Mesenchymal stem cell (in vitro differentiated cells and primary cell): ENCODE measurements at regions not wholly inside any gene's neighbourhood (a gene's known extent, or its start where the extent isn't known, plus 50 kb on each side); places are given as distances from the start of the nearest gene placed in this dataset.

Source experiments
- DNase-seq: peaks from one replicate; pipeline ENCODE4 v3.0.0-alpha.2; 2013
- H2AFZ ChIP-seq: one replicate; pipeline ENCODE4 v1.6.1; 2013; ENCODE audit warnings: low read depth, mild to moderate bottlenecking, control low read depth, inconsistent platforms, low read length, moderate library complexity
- H2AK5ac ChIP-seq: 2 replicates; pipeline ENCODE4 v1.6.1; 2013; ENCODE audit warnings: low read length, moderate library complexity, mild to moderate bottlenecking, inconsistent platforms; ENCODE audit not compliant: severe bottlenecking
- H2BK120ac ChIP-seq: one replicate; pipeline ENCODE4 v1.6.1; 2013; ENCODE audit warnings: low read depth, mild to moderate bottlenecking, inconsistent platforms, low read length, moderate library complexity
- H2BK12ac ChIP-seq, 2 experiments: one replicate each; pipeline ENCODE4 v1.6.1; 2013; ENCODE audit warnings: inconsistent platforms in 2 of 2, low read length in 2 of 2, mild to moderate bottlenecking in 2 of 2, moderate library complexity in 2 of 2, control low read depth in 1 of 2
- H2BK15ac ChIP-seq: one replicate; pipeline ENCODE4 v1.6.1; 2013; ENCODE audit warnings: mild to moderate bottlenecking, low read depth, inconsistent platforms; ENCODE audit not compliant: poor library complexity, severe bottlenecking
- H2BK5ac ChIP-seq: 2 replicates; pipeline ENCODE4 v1.6.1; 2013; ENCODE audit warnings: low read depth, mild to moderate bottlenecking, low read length, control low read depth, inconsistent platforms; ENCODE audit not compliant: poor library complexity, severe bottlenecking
- H3K14ac ChIP-seq, 2 experiments: one replicate each; pipeline ENCODE4 v1.6.1; 2013; ENCODE audit warnings: inconsistent platforms in 2 of 2, low read length in 2 of 2, control low read depth in 1 of 2, mild to moderate bottlenecking in 1 of 2, moderate library complexity in 1 of 2
- H3K18ac ChIP-seq, 2 experiments: one replicate each; pipeline ENCODE4 v1.6.1; 2013; ENCODE audit warnings: inconsistent platforms in 2 of 2, low read length in 2 of 2, control low read depth in 1 of 2, low read depth in 1 of 2, mild to moderate bottlenecking in 1 of 2
- H3K23ac ChIP-seq, 2 experiments: one replicate each; pipeline ENCODE4 v1.6.1; 2013; ENCODE audit warnings: inconsistent platforms in 2 of 2, low read length in 2 of 2, mild to moderate bottlenecking in 2 of 2, moderate library complexity in 2 of 2, control low read depth in 1 of 2
- H3K27ac ChIP-seq: 2 replicates; pipeline ENCODE4 v1.5.1; 2013; ENCODE audit warnings: mild to moderate bottlenecking, moderate library complexity, low read length, control low read depth, inconsistent platforms; ENCODE audit not compliant: poor library complexity, severe bottlenecking
- H3K27me3 ChIP-seq, 2 experiments: 2 replicates each; pipeline versions ENCODE4 v1.6.1 to v1.7.0; 2013; ENCODE audit warnings: low read length in 2 of 2, mild to moderate bottlenecking in 2 of 2, moderate library complexity in 2 of 2, control low read depth in 1 of 2, inconsistent platforms in 1 of 2; ENCODE audit not compliant: control insufficient read depth in 1 of 2, insufficient read depth in 1 of 2
- H3K36me3 ChIP-seq, 2 experiments: 2 replicates each; pipeline versions ENCODE4 v1.6.1 to v1.7.0; 2013; ENCODE audit warnings: low read length in 2 of 2, control low read depth in 1 of 2, inconsistent platforms in 1 of 2, low read depth in 1 of 2, mild to moderate bottlenecking in 1 of 2; ENCODE audit not compliant: insufficient read depth in 2 of 2, control insufficient read depth in 1 of 2
- H3K4ac ChIP-seq, 2 experiments: one replicate each; pipeline ENCODE4 v1.6.1; 2013; ENCODE audit warnings: inconsistent platforms in 2 of 2, low read length in 2 of 2, mild to moderate bottlenecking in 2 of 2, moderate library complexity in 2 of 2, control low read depth in 1 of 2, low read depth in 1 of 2
- H3K4me1 ChIP-seq: 2 replicates; pipeline ENCODE4 v1.6.1; 2013; ENCODE audit warnings: low read depth, low read length, control low read depth; ENCODE audit not compliant: control insufficient read depth, insufficient read depth
- H3K4me2 ChIP-seq: 2 replicates; pipeline ENCODE4 v1.6.1; 2013; ENCODE audit warnings: low read length, mild to moderate bottlenecking, inconsistent platforms; ENCODE audit not compliant: poor library complexity, severe bottlenecking
- H3K4me3 ChIP-seq, 2 experiments: 2 replicates each; pipeline versions ENCODE4 v1.5.1 to v1.7.0; 2013; ENCODE audit warnings: low read length in 2 of 2, mild to moderate bottlenecking in 2 of 2, control low read depth in 1 of 2, low read depth in 1 of 2; ENCODE audit not compliant: insufficient read depth in 1 of 2
- H3K79me1 ChIP-seq: replicated peaks from 2 replicates; pipeline ENCODE4 v1.6.1; 2013; ENCODE audit warnings: mild to moderate bottlenecking, control low read depth, low read length, inconsistent platforms; ENCODE audit not compliant: poor library complexity, severe bottlenecking
- H3K9ac ChIP-seq: 2 replicates; pipeline ENCODE4 v1.7.0; 2013; ENCODE audit warnings: mild to moderate bottlenecking, low read length, moderate library complexity
- H3K9me3 ChIP-seq: 2 replicates; pipeline ENCODE4 v1.7.0; 2013; ENCODE audit warnings: mild to moderate bottlenecking, low read length; ENCODE audit not compliant: control insufficient read depth
- H4K8ac ChIP-seq: one replicate; pipeline ENCODE4 v1.6.1; 2013; ENCODE audit warnings: inconsistent platforms, mild to moderate bottlenecking, low read length, moderate library complexity
- H4K91ac ChIP-seq: one replicate; pipeline ENCODE4 v1.6.1; 2013; ENCODE audit warnings: mild to moderate bottlenecking, low read length, inconsistent platforms
- WGBS: methylation state at CpG from one replicate; pipeline ENCODE4 v1.1.7; 2013; ENCODE audit warnings: mixed read lengths; 5-methylcytosine and 5-hydroxymethylcytosine counted together

DNA sequence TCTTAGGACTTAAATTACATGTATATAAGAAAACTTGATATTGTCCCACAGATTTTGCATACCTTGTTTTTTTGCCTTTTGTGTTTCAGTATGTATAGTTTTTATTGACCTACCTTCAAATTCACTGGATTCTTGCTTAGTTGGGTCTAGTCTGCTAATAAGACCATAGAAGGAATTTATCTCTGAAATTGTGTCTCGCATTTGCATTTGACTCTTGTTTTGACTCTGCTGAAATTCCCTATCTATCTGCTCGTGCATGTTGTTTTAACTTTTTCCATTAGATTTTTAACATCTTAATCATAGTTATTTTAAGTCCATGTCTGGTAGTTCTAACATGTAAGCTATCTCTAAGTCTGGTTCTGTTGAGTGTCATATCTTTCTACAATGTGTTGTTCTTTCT lies 163.9 kb downstream of the SCP2D1 start:
- no peaks in the 10 kb centered on the region for H3K27me3 ChIP-seq
- no peaks in the 10 kb centered on the region for H3K36me3 ChIP-seq
- no peak overlapping the region for H2AK5ac ChIP-seq
- H3K4me1 ChIP-seq: no peaks in the 10 kb centered on the region
- H3K18ac ChIP-seq: no peak overlapping the region
- no peak overlapping the region for H3K14ac ChIP-seq
- WGBS: no CpG with 5 or more reads among the region's 2 CpGs
- H4K8ac ChIP-seq: no peak overlapping the region
- no peak overlapping the region for H3K4me3 ChIP-seq
- H2BK12ac ChIP-seq: no peak overlapping the region
- no peak overlapping the region for H2AFZ ChIP-seq
- H3K4me2 ChIP-seq: no peak overlapping the region
- no peaks in the 10 kb centered on the region for H3K9me3 ChIP-seq
- H4K91ac ChIP-seq: no peak overlapping the region
- H2BK5ac ChIP-seq: no peak overlapping the region
- DNase-seq: no peak
- H3K9ac ChIP-seq: no peak overlapping the region
- no peak overlapping the region for H2BK120ac ChIP-seq
- H3K4ac ChIP-seq: no peak overlapping the region
- H3K27ac ChIP-seq: no peak overlapping the region
- no peak overlapping the region for H2BK15ac ChIP-seq
- H3K23ac ChIP-seq: no peak overlapping the region
- no peaks in the 10 kb centered on the region for H3K79me1 ChIP-seq

DNA sequence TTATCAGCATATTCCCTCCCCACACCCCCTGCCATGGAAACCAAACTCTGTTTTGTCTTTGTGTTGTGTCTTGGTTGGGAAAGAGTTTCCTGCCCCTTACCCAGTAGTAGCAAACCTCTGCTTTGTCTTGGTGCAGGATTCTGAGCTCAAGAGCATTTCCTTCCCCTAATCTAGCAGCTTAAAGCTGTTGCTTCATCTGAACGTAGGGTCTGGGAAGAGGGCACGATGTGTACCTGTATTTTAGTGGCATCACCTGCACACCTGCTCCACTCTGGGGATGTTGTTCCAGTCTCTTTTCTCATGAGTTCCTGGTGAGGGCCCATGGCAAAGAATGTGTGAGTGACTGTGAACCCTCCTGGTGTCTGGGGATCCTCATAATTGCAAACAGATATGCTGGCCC lies 164.7 kb downstream of the SCP2D1 start:
- Histone ChIP-seq H3K4me1 (no peaks in the 10 kb centered on the region), H2BK12ac (no peak overlapping the region), H2BK5ac (no peak overlapping the region), H3K79me1 (no peaks in the 10 kb centered on the region), H3K4ac (no peak overlapping the region), H3K4me3 (no peak overlapping the region), H2AFZ (no peak overlapping the region), H3K14ac (no peak overlapping the region), H3K9me3 (no peaks in the 10 kb centered on the region), H3K27me3 (no peaks in the 10 kb centered on the region), H3K36me3 (no peaks in the 10 kb centered on the region), H3K4me2 (no peak overlapping the region), H4K8ac (no peak overlapping the region), H3K27ac (no peak overlapping the region), H2BK120ac (no peak overlapping the region), H3K9ac (no peak overlapping the region), H3K23ac (no peak overlapping the region), H2BK15ac (no peak overlapping the region), H3K18ac (no peak overlapping the region), H2AK5ac (no peak overlapping the region), H4K91ac (no peak overlapping the region)
- DNase-seq: no peak
- 43% methylated on average over 2 of the region's 2 CpGs for WGBS

DNA sequence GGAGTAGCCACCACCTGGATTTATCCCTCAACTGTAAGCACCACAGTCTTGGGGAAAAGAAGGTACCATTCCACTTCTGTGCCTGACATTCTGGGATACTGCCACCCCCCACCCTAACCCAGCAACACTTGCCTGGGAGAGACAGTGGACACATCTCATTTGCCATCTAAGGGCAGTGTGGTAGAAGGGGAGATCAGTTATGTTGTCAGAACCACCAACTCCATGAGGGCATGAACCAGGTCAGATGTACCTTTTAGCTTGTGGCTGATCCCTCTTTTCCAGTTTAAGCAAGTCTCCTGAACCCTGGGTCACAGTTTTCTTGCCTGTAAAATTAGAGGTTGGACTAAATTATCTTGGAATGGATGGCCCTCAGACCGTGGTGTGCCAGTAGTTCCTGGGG lies 165.5 kb downstream of the SCP2D1 start:
- no peaks in the 10 kb centered on the region for H3K9me3 ChIP-seq
- no peak overlapping the region for H2BK120ac ChIP-seq
- no peak overlapping the region for H2BK12ac ChIP-seq
- H3K4me3 ChIP-seq: no peak overlapping the region
- H2BK15ac ChIP-seq: no peak overlapping the region
- H3K14ac ChIP-seq: no peak overlapping the region
- H4K8ac ChIP-seq: no peak overlapping the region
- H3K36me3 ChIP-seq: no peaks in the 10 kb centered on the region
- no peak overlapping the region for H2BK5ac ChIP-seq
- WGBS: 64% methylated on average over 1 of the region's 1 CpG
- no peaks in the 10 kb centered on the region for H3K79me1 ChIP-seq
- H3K4ac ChIP-seq: no peak overlapping the region
- no peaks in the 10 kb centered on the region for H3K27me3 ChIP-seq
- no peak overlapping the region for H4K91ac ChIP-seq
- H2AFZ ChIP-seq: no peak overlapping the region
- H3K4me2 ChIP-seq: no peak overlapping the region
- H3K4me1 ChIP-seq: no peaks in the 10 kb centered on the region
- no peak overlapping the region for H3K23ac ChIP-seq
- H3K27ac ChIP-seq: no peak overlapping the region
- H3K9ac ChIP-seq: no peak overlapping the region
- H2AK5ac ChIP-seq: no peak overlapping the region
- no peak for DNase-seq
- H3K18ac ChIP-seq: no peak overlapping the region

DNA sequence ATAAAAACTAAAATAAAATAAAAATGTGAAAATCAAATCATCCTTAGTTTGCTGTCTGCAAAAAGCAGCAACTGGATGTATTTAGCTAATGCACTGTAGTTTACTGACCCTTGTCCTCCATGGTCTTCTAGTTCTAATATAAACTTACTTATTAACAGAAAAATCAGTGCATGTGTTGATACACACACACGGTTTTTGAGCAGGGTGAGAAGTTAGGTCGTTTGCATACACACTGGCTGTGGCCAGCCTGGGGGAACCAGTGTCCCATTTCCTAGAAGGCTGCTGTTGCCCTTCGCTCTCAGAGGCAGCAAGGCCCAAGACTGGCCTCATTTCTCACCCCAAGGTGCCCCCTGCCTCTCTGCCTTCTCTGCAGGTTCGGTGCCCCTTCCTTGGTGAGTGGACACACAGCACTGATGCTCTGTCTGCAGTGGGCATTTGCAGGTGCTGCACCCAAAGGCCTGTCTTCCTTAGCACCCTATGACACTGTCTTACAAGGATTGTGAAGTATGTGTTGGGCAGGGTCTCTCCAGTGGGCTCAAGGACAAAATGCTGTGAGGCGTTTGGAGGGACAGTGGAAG lies 168.5 kb downstream of the SCP2D1 start:
- no peaks in the 10 kb centered on the region for H3K4me1 ChIP-seq
- no peak overlapping the region for H4K91ac ChIP-seq
- no peak overlapping the region for H3K27ac ChIP-seq
- no peak overlapping the region for H2BK5ac ChIP-seq
- DNase-seq: no peak
- H2AK5ac ChIP-seq: no peak overlapping the region
- no peak overlapping the region for H3K18ac ChIP-seq
- no peaks in the 10 kb centered on the region for H3K79me1 ChIP-seq
- no peak overlapping the region for H2BK120ac ChIP-seq
- 49% methylated on average over 5 of the region's 5 CpGs for WGBS
- H2AFZ ChIP-seq: no peak overlapping the region
- no peak overlapping the region for H3K4me2 ChIP-seq
- no peaks in the 10 kb centered on the region for H3K9me3 ChIP-seq
- no peak overlapping the region for H4K8ac ChIP-seq
- no peak overlapping the region for H3K4me3 ChIP-seq
- no peaks in the 10 kb centered on the region for H3K36me3 ChIP-seq
- H3K23ac ChIP-seq: no peak overlapping the region
- no peak overlapping the region for H2BK15ac ChIP-seq
- no peaks in the 10 kb centered on the region for H3K27me3 ChIP-seq
- H3K14ac ChIP-seq: no peak overlapping the region
- H3K9ac ChIP-seq: no peak overlapping the region
- no peak overlapping the region for H3K4ac ChIP-seq
- no peak overlapping the region for H2BK12ac ChIP-seq
